ENCODE measurements at regions not wholly inside any gene's neighbourhood (a gene's known extent, or its start where the extent isn't known, plus 50 kb on each side); places are given as distances from the start of the nearest gene placed in this dataset.

- Mint-ChIP-seq H3K36me3 (ENCODE audit: low read depth) (peaks cover 2% of the 10 kb centered on the region; the same call in 1 of the 3 replicates), H3K4me3 (no peak overlapping the region), H3K9me3 (no peaks in the 10 kb centered on the region), H3K27me3 (ENCODE audit: insufficient read depth, low read depth, poor library complexity) (no peaks in the 10 kb centered on the region), H3K4me1 (peaks cover 31% of the 10 kb centered on the region), H3K27ac (0 out of 2 replicates have a peak overlapping the region, but pooled peaks have one; percentile 25)
- no peaks in the 10 kb centered on the region for H3K9me2 ChIP-seq (ENCODE audit: insufficient read depth)
- TF ChIP-seq, protein P1, sequence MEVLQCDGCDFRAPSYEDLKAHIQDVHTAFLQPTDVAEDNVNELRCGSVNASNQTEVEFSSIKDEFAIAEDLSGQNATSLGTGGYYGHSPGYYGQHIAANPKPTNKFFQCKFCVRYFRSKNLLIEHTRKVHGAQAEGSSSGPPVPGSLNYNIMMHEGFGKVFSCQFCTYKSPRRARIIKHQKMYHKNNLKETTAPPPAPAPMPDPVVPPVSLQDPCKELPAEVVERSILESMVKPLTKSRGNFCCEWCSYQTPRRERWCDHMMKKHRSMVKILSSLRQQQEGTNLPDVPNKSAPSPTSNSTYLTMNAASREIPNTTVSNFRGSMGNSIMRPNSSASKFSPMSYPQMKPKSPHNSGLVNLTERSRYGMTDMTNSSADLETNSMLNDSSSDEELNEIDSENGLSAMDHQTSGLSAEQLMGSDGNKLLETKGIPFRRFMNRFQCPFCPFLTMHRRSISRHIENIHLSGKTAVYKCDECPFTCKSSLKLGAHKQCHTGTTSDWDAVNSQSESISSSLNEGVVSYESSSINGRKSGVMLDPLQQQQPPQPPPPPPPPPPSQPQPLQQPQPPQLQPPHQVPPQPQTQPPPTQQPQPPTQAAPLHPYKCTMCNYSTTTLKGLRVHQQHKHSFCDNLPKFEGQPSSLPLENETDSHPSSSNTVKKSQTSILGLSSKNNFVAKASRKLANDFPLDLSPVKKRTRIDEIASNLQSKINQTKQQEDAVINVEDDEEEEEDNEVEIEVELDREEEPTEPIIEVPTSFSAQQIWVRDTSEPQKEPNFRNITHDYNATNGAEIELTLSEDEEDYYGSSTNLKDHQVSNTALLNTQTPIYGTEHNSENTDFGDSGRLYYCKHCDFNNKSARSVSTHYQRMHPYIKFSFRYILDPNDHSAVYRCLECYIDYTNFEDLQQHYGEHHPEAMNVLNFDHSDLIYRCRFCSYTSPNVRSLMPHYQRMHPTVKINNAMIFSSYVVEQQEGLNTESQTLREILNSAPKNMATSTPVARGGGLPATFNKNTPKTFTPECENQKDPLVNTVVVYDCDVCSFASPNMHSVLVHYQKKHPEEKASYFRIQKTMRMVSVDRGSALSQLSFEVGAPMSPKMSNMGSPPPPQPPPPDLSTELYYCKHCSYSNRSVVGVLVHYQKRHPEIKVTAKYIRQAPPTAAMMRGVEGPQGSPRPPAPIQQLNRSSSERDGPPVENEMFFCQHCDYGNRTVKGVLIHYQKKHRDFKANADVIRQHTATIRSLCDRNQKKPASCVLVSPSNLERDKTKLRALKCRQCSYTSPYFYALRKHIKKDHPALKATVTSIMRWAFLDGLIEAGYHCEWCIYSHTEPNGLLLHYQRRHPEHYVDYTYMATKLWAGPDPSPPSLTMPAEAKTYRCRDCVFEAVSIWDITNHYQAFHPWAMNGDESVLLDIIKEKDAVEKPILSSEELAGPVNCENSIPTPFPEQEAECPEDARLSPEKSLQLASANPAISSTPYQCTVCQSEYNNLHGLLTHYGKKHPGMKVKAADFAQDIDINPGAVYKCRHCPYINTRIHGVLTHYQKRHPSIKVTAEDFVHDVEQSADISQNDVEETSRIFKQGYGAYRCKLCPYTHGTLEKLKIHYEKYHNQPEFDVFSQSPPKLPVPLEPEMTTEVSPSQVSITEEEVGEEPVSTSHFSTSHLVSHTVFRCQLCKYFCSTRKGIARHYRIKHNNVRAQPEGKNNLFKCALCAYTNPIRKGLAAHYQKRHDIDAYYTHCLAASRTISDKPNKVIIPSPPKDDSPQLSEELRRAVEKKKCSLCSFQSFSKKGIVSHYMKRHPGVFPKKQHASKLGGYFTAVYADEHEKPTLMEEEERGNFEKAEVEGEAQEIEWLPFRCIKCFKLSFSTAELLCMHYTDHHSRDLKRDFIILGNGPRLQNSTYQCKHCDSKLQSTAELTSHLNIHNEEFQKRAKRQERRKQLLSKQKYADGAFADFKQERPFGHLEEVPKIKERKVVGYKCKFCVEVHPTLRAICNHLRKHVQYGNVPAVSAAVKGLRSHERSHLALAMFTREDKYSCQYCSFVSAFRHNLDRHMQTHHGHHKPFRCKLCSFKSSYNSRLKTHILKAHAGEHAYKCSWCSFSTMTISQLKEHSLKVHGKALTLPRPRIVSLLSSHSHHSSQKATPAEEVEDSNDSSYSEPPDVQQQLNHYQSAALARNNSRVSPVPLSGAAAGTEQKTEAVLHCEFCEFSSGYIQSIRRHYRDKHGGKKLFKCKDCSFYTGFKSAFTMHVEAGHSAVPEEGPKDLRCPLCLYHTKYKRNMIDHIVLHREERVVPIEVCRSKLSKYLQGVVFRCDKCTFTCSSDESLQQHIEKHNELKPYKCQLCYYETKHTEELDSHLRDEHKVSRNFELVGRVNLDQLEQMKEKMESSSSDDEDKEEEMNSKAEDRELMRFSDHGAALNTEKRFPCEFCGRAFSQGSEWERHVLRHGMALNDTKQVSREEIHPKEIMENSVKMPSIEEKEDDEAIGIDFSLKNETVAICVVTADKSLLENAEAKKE (CRISPR knock-in tag; IDR thresholded peaks at IDR 0.05), result no peak
- TF ChIP-seq EZH2 (IDR thresholded peaks at IDR 0.05; ENCODE audit: low read depth, unreplicated experiment), result no peak
- no peak overlapping the region for H2AFZ ChIP-seq
- H3K4me1 ChIP-seq (ENCODE audit: insufficient read depth), result peaks cover 27% of the 10 kb centered on the region
- H3K4me3 ChIP-seq, result no peak overlapping the region
- no peaks in the 10 kb centered on the region for H4K20me1 ChIP-seq (replicated peaks; ENCODE audit: insufficient read depth)
- DNase-seq (ENCODE audit: low spot score) (no peak), ATAC-seq (no peak; the same call in 2 of the 3 replicates)
- no peaks in the 10 kb centered on the region for H3F3A ChIP-seq (replicated peaks; ENCODE audit: low read depth)
- H3K4me2 ChIP-seq, result peak overlapping the region; percentile 22; the same call in 1 of the 2 replicates
- no peaks in the 10 kb centered on the region for H3K36me3 ChIP-seq (ENCODE audit: insufficient read depth)
- H3K27ac ChIP-seq (ENCODE audit: low read depth), result no peak overlapping the region
- H3K27me3 ChIP-seq (ENCODE audit: insufficient read depth), result no peaks in the 10 kb centered on the region
- no peaks in the 10 kb centered on the region for H3K79me2 ChIP-seq (replicated peaks; ENCODE audit: insufficient read depth)
Observed at GRCh38 chr4:20575486-20575885, 124.8 kb upstream of the PACRGL start.

DNA sequence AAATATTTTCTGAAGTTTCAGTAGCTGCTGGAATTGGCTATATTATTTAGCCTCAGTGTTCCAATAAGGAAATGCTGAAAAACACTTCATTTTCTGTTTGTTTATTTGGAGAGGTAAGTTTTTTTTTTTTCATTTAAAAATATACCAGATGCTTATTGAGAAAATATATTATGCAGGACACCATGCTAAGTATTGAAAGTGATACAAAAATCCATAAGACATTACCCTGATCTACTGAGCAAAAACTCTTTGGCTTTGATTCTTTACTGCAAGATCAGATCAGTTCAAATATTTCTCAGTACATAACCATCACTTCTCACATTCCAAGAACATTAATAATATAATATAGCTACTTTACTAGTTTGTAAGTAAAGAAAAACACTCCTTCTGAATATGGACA lies 123.4 kb upstream of the PACRGL start:
- H3K79me2 ChIP-seq (replicated peaks; ENCODE audit: insufficient read depth), result no peaks in the 10 kb centered on the region
- no peaks in the 10 kb centered on the region for H3K27me3 Mint-ChIP-seq (ENCODE audit: insufficient read depth, low read depth, poor library complexity)
- H3K27ac ChIP-seq (ENCODE audit: low read depth), result no peak overlapping the region
- H3K9me3 Mint-ChIP-seq, result peaks cover 2% of the 10 kb centered on the region; the same call in 1 of the 3 replicates
- H4K20me1 ChIP-seq (replicated peaks; ENCODE audit: insufficient read depth), result no peaks in the 10 kb centered on the region
- H3F3A ChIP-seq (replicated peaks; ENCODE audit: low read depth), result no peaks in the 10 kb centered on the region
- DNase-seq (ENCODE audit: low spot score) (no peak), ATAC-seq (no peak)
- H3K4me1 ChIP-seq (ENCODE audit: insufficient read depth), result peaks cover 27% of the 10 kb centered on the region
- no peaks in the 10 kb centered on the region for H3K9me2 ChIP-seq (ENCODE audit: insufficient read depth)
- H2AFZ ChIP-seq, result no peak overlapping the region
- H3K4me2 ChIP-seq, result no peak overlapping the region
- H3K36me3 ChIP-seq (ENCODE audit: insufficient read depth), result no peaks in the 10 kb centered on the region
- no peak overlapping the region for H3K4me3 Mint-ChIP-seq
- peaks cover 26% of the 10 kb centered on the region for H3K4me1 Mint-ChIP-seq
- H3K4me3 ChIP-seq, result no peak overlapping the region
- peaks cover 2% of the 10 kb centered on the region; the same call in 1 of the 3 replicates for H3K36me3 Mint-ChIP-seq (ENCODE audit: low read depth)
- H3K27ac Mint-ChIP-seq, result no peak overlapping the region
- no peaks in the 10 kb centered on the region for H3K27me3 ChIP-seq (ENCODE audit: insufficient read depth)
- no peak for TF ChIP-seq CREB1 (CRISPR knock-in tag; IDR thresholded peaks at IDR 0.05; ENCODE audit: low read depth)
- no peak for TF ChIP-seq EZH2 (IDR thresholded peaks at IDR 0.05; ENCODE audit: low read depth, unreplicated experiment)
- TF ChIP-seq, protein P2, sequence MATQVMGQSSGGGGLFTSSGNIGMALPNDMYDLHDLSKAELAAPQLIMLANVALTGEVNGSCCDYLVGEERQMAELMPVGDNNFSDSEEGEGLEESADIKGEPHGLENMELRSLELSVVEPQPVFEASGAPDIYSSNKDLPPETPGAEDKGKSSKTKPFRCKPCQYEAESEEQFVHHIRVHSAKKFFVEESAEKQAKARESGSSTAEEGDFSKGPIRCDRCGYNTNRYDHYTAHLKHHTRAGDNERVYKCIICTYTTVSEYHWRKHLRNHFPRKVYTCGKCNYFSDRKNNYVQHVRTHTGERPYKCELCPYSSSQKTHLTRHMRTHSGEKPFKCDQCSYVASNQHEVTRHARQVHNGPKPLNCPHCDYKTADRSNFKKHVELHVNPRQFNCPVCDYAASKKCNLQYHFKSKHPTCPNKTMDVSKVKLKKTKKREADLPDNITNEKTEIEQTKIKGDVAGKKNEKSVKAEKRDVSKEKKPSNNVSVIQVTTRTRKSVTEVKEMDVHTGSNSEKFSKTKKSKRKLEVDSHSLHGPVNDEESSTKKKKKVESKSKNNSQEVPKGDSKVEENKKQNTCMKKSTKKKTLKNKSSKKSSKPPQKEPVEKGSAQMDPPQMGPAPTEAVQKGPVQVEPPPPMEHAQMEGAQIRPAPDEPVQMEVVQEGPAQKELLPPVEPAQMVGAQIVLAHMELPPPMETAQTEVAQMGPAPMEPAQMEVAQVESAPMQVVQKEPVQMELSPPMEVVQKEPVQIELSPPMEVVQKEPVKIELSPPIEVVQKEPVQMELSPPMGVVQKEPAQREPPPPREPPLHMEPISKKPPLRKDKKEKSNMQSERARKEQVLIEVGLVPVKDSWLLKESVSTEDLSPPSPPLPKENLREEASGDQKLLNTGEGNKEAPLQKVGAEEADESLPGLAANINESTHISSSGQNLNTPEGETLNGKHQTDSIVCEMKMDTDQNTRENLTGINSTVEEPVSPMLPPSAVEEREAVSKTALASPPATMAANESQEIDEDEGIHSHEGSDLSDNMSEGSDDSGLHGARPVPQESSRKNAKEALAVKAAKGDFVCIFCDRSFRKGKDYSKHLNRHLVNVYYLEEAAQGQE (IDR thresholded peaks at IDR 0.05; ENCODE audit: unreplicated experiment), result no peak
- no peak for TF ChIP-seq NANOG (IDR thresholded peaks at IDR 0.05; ENCODE audit: borderline replicate concordance)
- TF ChIP-seq STAT1 (IDR thresholded peaks at IDR 0.05; ENCODE audit: unreplicated experiment), result no peak
- no peak for TF ChIP-seq ZNF114 (CRISPR knock-in tag; IDR thresholded peaks at IDR 0.05)
- no peak for TF ChIP-seq POLR2AphosphoS5 (IDR thresholded peaks at IDR 0.05; ENCODE audit: low read depth)
- no peak for TF ChIP-seq ZNF331 (CRISPR knock-in tag; IDR thresholded peaks at IDR 0.05; ENCODE audit: low read depth)
- TF ChIP-seq EZH2phosphoT487 (IDR thresholded peaks at IDR 0.05; ENCODE audit: unreplicated experiment), result no peak

Data from GM23338 (cell line).